ENCODE measurements at regions not wholly inside any gene's neighbourhood (a gene's known extent, or its start where the extent isn't known, plus 50 kb on each side); places are given as distances from the start of the nearest gene placed in this dataset.
"Not testable (repeated sequence)": the region's sequence is repeated elsewhere in the genome, so short reads cannot be mapped to it uniquely, and the experiment has no call there.

- Histone ChIP-seq H3K4me1 (no peaks in the 10 kb centered on the region), H3K36me3 (no peaks in the 10 kb centered on the region), H3K27ac (no peak overlapping the region), H3K27me3 (no peaks in the 10 kb centered on the region), H3K4me3 (no peak overlapping the region), H3K9me3 (no peaks in the 10 kb centered on the region)
- 80 to 86% (median 84%) methylated on average over 13 of the region's 13 CpGs for WGBS, 4 donors
- ATAC-seq (no peak), DNase-seq (no peak)
- intact Hi-C loops (cut with DNase I), result no loop called here
- TF ChIP-seq POLR2A (IDR thresholded peaks at IDR 0.05), result no peak
- TF ChIP-seq CTCF (IDR thresholded peaks at IDR 0.05), result no peak
Observed at GRCh38 chr16:9027070-9027799, 63.5 kb upstream of the USP7 start.

GRCh38 chr16:9028491-9028890 is 63.0 kb upstream of the HAPSTR1 start:
- H3K4me1 ChIP-seq; ATAC-seq; H3K27ac ChIP-seq; DNase-seq; H3K36me3 ChIP-seq; intact Hi-C loops (cut with DNase I); H3K4me3 ChIP-seq; H3K27me3 ChIP-seq; H3K9me3 ChIP-seq: not testable (repeated sequence)
- WGBS, 4 donors, result 81 to 92% (median 87%) methylated on average over 21 of the region's 21 CpGs

DNA sequence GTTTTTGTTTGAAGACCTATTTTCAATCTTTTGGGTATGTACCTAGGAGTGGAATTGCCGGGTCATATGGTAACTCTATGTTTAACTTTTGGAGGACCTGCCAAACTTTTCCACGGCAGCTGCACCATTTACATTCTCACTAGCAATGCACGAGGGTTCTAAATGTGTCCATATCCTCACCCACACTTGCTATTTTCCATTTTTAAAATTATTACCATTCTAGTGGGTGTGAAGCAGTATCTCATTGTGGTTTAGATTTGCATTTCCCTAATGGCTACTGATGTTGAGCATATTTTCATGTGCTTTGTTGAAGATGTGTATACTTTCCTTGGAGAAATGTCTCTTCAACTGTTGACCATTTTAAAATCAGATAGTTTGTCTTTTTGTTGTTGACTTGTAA is 60.3 kb upstream of the HAPSTR1 start:
- H3K4me1 ChIP-seq, result no peaks in the 10 kb centered on the region
- H3K36me3 ChIP-seq, result no peaks in the 10 kb centered on the region
- H3K27me3 ChIP-seq, result no peaks in the 10 kb centered on the region
- ATAC-seq (no peak), DNase-seq (no peak)
- no peaks in the 10 kb centered on the region for H3K9me3 ChIP-seq
- no peak overlapping the region for H3K27ac ChIP-seq
- intact Hi-C loops (cut with DNase I), result no loop called here
- no peak for TF ChIP-seq CTCF (IDR thresholded peaks at IDR 0.05)
- TF ChIP-seq POLR2A (IDR thresholded peaks at IDR 0.05), result no peak
- WGBS, 4 donors, result 70 to 78% (median 74%) methylated on average over 3 of the region's 3 CpGs
- H3K4me3 ChIP-seq, result no peak overlapping the region

- intact Hi-C loops (cut with DNase I), result no loop called here
- H3K27ac ChIP-seq, result no peak overlapping the region
- no peak overlapping the region for H3K4me3 ChIP-seq
- ATAC-seq (no peak), DNase-seq (peak in 1 of 5 donors; percentile 51)
- H3K4me1 ChIP-seq, result no peaks in the 10 kb centered on the region
- peak; percentile 15 to 49 (median 39) for TF ChIP-seq CTCF (IDR thresholded peaks at IDR 0.05)
- no peak for TF ChIP-seq POLR2A (IDR thresholded peaks at IDR 0.05)
- no peaks in the 10 kb centered on the region for H3K36me3 ChIP-seq
- no peaks in the 10 kb centered on the region for H3K9me3 ChIP-seq
- no peaks in the 10 kb centered on the region for H3K27me3 ChIP-seq
- WGBS, 4 donors, result 74 to 85% (median 79%) methylated on average over 10 to 11 of the region's 11 CpGs
Observed at GRCh38 chr16:9033125-9033830, 58.2 kb upstream of the HAPSTR1 start.
